ENCODE measurements at regions not wholly inside any gene's neighbourhood (a gene's known extent, or its start where the extent isn't known, plus 50 kb on each side); places are given as distances from the start of the nearest gene placed in this dataset.

DNA sequence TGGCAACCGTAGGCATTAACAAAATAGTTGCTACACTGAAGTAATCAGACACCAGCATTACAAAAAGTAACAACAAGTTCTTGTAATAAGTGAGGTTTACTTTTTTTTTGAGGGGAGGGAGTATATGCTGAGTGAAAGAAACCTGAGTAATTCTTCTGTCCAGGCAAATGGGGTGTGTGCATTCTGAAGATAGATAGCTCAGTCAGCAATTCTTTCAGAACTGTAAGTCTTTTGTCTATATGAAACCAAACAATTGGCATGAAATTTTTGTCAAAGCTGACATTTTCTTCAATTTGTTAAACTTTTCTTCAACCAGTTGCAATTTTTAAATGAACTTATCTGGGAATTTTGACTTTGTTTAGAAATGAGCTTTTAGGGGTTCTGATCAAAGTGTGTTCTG lies 208.1 kb upstream of the THSD7B start:
- DNase-seq: no peak

DNA sequence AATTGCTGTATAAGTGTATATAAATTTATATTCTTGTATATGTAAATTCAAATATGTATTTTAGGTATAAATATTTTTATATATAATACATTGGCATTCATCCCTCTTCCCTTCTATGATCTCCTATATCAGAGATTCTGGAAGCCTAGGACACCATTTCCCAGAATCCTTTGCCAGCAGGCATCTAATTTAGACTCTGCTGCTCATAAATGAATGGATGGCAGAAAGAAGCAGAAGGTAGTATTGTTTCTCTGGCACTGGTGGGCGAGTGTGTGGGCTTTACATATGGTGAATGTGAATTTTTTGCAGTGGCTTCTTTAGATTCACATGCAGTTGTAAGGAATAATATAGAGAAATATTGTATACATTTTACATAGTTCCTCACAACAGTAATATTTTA lies 215.2 kb upstream of the THSD7B start:
- no peak for DNase-seq

DNA sequence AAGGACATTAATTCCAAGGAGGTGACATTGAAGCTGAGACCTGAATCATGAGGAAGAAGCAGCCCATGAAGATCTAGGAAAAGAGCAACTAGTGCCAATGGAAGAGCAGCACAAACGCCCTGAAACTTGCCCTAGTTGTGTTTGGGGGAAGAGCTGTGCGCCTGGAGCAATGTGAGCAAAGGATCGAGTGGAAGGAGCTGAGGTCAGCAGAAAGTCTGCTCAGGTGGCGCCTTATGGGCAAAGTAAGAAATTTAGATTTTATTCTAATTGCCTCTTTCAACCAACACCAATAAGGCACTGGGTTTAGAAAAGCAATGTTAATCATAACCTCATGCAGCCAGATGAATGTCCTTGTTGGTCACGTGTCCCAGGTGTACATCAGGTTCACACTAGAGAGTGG lies 226.0 kb upstream of the THSD7B start:
- no peak for DNase-seq

DNA sequence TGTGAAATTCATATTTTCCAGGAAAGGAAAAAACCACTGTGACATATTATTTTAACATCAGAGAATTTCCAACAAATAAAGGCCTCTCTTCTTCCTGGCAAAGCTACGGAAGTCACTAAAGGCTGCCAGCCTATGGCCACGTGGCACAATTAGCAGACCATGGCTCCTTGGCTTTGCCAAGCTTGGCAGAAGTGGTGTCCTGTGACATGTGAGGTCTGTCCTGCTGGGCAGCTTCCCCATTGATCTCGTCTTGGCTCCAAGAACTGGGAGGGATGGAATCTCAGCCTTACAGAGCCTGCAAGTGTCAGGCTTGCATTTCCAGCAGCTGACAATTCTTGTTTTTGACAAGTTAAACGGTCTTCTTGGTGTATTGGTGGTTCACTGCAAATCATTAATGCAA lies 226.9 kb upstream of the THSD7B start:
- DNase-seq: no peak

DNA sequence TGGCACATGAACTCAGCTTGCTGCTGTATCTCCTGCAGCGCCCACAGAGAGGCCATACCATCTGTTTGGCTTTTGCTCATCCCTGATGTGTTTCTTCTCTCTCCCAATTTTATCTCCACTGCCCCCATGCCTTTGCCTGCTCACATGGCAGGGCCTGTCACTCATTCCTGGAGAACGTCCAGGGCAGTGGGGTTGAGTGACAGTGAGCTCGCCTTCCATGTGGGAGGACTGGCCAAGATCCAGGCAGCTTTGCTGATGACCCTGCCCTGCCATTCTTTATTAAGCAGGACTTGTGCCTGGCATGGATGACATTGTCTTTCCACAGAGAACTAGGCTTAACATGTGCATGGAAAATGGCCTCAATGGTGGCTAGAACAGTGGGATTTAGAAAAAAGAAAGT lies 230.5 kb upstream of the THSD7B start:
- no peak for DNase-seq

DNA sequence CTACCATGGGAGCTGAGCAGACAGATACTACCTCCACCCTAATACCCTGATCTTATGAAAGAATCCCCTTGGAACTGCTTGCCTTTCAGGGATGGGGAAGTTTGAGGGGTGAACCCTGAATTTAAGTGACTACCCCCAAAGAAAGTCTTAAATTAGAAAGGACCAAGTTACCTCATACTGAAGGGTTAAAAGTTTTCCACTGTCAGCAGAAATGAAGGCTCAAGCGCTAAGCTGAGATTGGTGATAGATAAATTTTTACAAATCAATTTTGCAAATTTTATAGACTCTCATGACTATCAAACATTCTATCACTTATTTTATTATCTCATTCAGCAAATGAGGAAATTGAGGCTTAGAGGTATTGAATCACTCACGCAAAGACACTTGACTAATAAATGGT lies 233.2 kb upstream of the THSD7B start:
- no peak for DNase-seq

DNA sequence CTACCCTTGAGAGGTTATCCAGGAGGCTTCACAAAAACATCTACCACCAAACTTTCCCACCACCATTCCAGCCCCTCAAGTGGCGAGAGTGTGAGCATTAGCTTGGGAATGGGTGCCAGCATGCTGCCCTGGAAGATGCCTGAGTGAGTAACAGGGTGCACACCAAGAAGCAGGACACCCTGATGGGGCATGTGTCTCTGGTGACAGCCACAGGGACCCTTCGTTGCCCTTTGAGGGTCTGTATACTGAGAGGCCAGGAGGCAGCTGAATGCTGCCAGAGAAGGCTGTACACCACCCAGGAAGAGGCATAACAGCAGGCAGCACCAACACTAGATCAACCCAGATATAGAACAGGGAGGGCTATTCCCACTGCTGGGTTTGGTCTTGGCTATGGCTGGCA lies 233.6 kb upstream of the THSD7B start:
- DNase-seq: no peak

DNA sequence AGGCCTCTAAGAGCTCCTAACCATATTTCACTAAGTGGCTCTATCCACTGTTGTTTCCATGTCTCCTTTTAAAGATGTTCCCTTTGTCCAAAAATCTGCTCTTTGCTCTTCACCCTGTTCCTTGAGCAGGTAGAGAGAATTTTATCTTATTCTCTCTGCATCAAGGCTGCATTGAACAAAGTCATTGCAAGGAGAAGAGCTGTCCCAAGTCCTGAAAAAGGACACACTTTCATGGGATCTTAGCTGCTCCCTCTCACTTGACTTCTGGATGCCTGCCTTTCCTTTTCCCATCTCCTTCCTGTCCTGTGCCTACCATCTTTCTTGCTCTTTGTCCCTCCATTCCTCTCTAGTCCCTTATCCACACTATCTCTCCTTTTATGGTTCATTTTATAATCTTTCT lies 235.2 kb upstream of the THSD7B start:
- no peak for DNase-seq

DNA sequence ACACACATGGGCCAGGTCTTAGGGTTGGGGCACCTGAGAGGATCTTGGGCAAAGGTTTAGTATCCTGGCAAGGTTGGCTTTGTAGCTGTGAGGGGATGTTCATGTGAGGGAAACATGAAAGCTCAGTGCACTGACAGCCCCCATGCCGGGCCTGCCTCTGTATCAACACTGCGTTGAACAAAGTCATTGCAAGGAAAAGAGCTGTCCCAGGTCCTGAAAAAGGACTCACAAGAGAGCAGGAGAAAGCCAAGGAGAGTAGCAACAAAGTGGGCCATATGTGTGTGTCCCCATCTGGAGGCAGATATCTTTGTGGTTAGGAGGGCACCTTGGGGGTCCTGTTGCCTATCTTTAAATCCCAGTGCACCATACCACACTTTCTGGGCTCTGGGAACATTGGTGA lies 237.8 kb upstream of the THSD7B start:
- no peak for DNase-seq

DNA sequence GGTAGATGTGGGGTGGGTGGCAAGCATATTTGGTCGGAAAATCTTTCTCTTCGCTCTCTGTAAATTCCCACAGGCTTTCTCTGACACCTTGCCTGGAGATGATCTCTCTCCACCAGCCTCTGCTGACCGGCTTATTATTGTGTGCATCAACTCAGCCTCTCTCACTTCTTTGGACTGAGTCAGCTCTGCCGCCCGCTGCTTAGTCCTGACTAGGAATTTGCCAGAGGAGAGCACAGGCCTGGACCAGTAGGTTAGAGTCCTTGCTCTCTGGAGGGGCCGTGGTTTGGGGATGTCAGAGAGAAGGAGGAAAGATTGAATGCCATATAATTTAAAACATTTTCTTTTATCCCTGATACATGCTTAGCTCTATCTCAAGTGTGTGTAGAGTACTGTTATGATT lies 242.6 kb upstream of the THSD7B start:
- no peak for DNase-seq

DNA sequence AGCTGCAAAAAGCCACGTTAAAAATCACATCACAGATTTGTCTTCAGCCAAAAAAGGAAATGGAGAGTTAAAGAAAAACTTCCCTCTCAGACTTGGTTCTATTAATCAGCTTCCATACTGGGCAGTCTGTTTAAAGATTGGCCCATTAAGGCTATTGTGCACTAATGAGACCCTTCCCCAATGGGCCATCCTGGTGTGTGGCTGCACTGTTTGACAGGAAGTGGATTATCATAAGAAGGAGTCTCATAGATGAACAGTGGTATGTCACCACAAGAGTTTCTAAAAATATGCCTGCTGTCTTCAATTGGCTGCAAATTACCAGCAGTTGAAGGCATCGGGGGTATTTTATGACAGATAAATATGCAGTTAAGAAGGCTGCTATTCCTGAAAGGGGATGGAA lies 247.6 kb upstream of the THSD7B start:
- no peak for DNase-seq

DNA sequence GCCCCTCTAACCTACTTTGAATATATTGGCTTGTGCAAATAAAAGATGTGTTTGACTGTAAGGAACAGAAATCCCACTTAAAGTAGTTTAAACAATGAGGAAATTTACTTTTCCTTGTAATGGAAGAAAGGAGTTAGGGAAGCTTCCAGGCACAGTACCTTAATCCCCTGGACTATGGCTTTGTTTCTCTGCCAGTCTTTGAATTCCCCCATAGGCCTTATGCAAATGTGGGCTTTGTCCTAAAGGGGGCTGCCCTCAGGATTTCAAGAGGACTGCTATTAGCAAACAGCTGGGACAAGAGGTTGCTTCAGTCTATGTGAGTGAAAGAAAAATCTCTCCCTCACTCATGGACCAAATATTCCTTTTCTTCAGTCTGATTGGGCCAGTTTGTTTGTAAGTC lies 255.1 kb upstream of the THSD7B start:
- no peak for DNase-seq

DNA sequence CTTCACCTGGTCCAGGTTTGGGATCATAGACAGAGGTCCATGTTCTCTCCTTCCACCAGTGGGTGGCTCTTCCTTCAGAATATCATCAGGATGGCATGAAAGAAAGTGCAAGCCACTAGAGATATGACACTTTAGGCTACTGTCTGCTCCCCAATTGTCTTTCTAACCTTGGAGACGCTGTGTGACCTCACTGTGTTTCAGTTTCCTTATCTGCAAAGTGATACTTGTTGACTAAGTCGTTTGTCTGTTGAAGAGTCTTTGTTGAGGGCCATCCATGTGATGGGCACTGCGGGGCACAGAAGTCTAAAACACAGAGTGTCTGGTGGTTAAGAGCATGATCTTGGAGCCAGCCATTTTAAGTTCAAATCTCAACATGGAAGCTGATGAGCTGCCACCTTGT lies 259.9 kb upstream of the THSD7B start:
- DNase-seq: no peak

DNA sequence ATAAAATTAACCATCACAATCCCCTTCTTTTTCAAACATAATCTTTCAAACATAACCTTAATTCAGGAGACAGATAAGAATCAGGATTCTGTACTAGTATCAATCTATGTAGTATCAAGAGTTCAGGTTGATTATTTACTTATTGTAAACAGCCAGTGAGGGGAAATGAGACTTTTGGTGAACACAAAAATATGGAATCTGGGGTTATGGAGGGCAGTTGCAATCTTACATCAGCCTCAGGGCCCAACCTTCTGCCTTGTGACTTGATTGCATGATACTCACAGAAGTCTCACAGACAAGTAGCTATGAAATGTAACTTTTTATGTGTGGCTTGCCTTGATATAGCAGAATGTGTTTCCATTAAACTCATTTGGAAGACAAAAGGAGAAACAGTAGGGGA lies 262.7 kb upstream of the THSD7B start:
- DNase-seq: no peak

DNA sequence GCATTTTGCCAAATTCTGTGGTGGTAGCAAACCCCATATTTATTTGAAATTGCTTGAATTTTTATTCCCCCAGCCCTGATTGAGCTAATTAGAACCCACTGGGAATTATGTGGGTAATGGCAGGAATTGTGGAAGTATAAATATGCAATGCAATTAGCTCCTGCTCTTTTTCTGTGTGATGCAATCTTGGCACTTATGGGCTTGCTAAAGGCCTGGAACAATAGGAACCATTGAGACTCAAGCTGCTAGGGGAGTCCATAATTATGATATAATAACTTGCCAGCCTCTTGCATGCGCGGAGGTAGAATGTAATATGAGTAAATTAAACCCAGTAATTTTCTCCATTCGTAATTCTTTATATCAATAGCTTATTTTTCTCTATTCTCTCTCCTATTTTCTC lies 267.6 kb upstream of the THSD7B start:
- DNase-seq: no peak

DNA sequence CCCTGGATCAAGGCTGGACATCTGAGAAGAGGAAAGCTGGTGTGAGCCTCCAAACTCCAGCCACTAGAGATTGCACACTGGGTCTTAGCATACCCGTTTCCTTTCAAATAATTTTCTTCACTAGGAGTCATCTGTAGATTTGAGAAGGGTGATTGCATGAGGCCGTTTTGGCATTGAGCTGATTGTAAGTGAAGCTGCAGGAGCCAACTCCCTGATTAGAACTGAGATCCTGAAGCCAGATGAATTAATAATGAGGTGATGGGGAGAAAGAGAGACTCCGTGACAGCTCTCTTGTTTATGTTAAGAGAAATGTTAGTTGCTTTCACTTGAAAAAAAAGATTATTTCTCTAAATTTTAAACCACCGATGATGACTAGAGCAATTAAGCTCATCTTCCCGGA lies 268.4 kb upstream of the THSD7B start:
- DNase-seq: no peak

DNA sequence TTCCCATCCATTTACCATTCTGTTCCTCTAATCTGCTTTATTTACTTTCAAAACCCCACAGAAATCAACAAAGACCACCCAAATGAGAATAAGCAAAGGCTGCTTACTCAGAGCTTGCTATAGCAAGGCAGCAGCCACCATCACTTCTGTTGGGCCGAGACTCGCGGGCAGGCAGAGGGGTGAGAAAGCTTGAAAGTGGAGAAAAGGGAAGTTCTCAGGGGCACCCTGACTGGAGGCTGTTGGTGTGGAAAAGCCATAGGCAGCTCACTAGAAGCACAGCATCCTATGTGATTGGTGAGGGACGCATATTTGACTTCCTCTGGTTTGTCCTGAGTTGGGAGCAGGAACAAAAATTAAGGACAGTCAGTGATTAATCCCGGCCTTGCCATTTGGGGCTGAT lies 269.7 kb upstream of the THSD7B start:
- no peak for DNase-seq

DNA sequence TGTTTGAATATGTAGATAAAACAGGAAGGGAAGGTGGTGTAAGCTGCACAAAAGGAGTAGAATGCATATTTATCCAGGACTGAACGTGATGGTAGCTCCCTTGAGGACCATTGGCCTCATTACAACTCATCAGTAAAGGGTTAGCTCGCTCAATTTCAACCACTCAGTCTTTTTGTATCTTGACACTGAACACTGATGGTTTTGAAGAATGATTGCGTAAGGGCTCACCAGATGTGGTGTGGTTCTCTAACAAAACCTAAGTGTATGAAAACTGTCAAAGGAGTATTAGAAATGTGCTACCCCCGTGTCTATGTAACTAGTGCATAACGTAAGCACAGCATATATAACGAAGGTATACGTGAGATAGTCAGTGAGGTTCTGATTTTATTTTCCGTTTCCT lies 272.4 kb upstream of the THSD7B start:
- no peak for DNase-seq

DNA sequence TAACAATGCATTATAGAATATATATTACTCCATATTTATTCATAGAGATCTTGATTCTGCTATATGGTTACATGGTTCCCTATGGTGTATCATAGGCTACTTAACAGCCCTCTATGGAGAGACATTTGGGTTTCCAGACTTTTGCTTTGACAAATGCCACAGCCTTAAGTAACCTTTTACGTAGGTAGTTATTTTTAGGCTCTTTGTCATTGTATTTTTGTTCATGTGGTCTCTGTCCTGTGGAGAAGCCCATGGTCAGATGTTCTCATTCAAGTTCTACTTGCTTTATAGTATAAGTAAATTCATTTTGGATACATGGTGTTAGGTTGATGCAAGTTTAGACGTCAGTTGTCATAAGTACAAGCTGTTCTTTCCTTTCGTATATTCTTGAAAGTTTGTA lies 275.2 kb upstream of the THSD7B start:
- no peak for DNase-seq

DNA sequence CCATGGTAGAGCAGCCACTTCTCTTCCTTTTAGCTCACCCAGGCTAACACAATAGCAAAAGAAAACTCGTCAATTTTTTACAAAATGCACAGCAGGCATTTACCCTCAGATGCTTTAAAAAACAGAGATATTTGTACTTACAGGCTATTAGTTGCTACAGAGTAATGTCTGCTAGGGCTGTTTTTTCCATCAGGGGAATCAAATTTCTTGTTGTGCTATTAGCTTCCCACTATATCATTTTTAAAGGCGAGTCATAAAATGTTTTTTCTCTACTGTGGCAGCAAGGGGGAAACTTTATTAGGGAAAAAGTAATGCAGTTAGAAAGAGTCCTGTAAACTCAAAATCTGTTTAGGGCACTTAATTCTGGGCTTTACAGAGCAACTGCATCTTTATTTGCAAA lies 277.9 kb upstream of the THSD7B start:
- DNase-seq: no peak

DNA sequence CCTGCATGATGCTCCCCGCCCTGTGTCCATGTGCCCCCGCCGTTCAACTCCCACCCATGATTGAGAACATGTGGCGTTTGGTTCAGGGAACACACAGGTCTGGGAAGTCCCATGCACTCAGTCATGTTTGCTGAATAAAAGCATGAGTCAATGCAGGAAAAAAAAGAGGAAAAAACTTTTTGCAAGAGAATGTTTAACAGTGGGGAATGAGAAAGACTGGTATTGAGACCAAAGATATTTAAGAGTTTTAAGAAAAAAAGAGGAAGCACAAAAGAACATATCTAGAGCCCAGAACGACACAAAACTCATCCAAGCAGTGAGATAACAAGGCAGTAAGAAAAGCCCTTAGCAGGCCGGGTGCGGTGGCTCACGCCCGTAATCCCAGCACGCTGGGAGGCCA lies 279.2 kb upstream of the THSD7B start:
- DNase-seq: no peak

DNA sequence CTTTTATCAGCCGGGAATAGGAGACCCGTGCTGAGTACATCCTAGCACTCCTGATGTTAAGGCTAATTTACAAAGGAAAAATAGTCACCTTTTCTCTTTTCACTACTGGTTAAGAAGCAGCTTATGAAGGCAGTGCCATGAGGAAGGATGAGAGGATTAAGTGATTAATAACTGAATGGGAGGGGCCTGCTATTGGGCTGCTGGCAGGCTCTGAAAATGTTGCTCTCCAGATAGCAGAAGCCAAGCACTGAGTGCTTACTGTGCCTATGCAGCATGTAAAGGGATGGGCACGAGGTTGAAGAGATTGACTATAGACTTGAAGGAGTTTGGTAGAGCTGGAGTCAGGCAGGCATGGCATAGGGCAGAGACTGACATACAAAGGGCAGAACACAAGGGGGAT lies 282.4 kb upstream of the THSD7B start:
- no peak for DNase-seq

DNA sequence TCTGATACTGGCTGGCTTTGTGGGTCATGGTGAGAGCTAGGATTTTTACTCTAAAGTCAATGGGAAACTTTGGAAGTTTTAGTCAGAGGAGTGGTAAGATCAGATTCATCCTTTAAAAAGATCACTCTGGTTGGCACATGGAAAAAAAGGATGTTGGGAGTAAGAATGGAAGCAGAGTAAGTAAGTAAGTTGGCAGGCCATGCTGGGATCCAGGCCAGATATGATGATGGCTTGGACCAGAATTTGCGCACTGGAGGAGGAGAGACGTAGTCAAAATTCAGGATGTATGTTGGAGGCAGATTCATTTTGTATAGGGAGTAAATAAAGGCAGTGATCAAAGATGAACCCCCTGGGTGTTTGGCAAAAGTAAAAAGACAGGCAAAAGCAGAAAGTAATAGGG lies 283.3 kb upstream of the THSD7B start:
- no peak for DNase-seq

DNA sequence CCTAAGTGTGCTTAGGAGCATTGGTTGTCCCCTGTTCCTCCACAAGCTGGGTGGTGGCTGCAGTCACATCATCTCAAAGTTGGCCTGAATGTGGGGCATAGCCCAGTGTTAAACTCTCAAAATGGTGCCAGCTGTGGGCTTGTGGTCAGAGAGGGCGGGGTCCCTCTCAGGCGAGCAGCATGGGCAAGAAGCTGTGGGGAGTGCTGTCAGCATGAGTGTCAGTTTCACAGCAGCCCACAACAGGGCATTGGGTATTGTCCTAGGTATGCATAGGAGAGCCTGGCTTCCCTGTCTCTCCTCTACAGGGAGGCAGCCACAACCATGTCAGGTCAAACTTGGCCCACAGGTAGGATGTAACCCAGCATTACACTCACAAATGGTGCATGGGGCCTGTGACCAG lies 285.6 kb upstream of the THSD7B start:
- DNase-seq: no peak

DNA sequence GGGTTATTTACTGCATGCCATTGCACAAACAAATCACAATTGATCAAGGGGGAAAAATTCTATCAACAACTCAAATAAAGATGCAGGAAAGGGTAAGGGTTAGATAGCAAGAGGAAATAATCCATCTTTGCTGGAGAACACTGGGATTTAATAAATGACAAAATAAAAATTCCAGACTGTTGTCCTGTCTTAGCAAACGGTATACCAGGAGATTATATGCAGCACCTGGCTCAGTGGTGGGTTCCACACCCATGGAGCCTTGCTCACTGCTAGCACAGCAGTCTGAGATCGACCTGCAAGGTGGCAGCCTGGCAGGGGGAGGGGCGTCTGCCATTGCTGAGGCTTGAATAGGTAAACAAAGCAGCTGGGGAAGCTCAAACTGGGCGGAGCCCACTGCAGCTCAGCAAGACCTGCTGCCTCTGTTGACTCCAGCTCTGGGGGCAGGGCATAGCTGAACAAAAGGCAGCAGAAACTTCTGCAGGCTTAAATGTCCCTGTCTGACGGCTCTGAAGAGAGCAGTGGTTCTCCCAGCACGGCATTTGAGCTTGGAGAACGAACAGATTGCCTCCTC lies 296.5 kb upstream of the THSD7B start:
- no peak for DNase-seq

DNA sequence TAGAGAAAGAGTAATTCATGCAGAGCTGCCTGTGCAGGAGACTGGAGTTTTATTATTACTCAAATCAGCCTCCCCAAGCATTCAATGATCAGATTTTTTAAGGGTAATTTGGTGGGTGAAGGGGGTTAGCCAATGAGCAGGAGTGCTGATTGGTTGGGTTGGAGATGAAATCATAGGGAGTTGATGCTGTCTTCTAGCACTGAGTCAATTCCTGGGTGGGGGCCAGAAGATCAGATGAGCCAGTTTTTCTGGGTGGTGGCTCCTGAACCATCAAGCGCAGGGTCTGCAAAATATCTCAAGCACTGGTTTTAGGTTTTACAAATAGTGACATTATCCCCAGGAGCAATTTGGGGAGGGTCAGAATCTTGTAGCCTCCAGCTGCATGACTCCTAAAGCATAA lies 312.8 kb upstream of the THSD7B start:
- no peak for DNase-seq

All from activated gamma-delta T cell (primary cell).